ENCODE measurements at regions not wholly inside any gene's neighbourhood (a gene's known extent, or its start where the extent isn't known, plus 50 kb on each side); places are given as distances from the start of the nearest gene placed in this dataset.

GRCh38 chr11:11038782-11039181 is 180.9 kb upstream of the ZBED5 start:
- DNase-seq = no peak

- DNase-seq = no peak
Measured at GRCh38 chr11:11038352-11038751, 180.5 kb upstream of the ZBED5 start.

- DNase-seq = peak; percentile 79
Measured at GRCh38 chr11:11036848-11037732, 179.2 kb upstream of the ZBED5 start.

- DNase-seq = no peak
Measured at GRCh38 chr11:11036185-11036847, 178.5 kb upstream of the ZBED5 start.

- no peak for DNase-seq
Measured at GRCh38 chr11:11035331-11035730, 177.5 kb upstream of the ZBED5 start.

- DNase-seq = no peak
Measured at GRCh38 chr11:11034476-11034875, 176.6 kb upstream of the ZBED5 start.

- DNase-seq = no peak
Measured at GRCh38 chr11:11032066-11032465, 174.2 kb upstream of the ZBED5 start.

- no peak for DNase-seq
Measured at GRCh38 chr11:11029027-11029426, 171.2 kb upstream of the ZBED5 start.

GRCh38 chr11:11028017-11028692 is 170.3 kb upstream of the ZBED5 start:
- DNase-seq = peak; percentile 78

- DNase-seq = no peak
Measured at GRCh38 chr11:11027288-11027687, 169.4 kb upstream of the ZBED5 start.

- DNase-seq = peak; percentile 67
Measured at GRCh38 chr11:11025087-11025486, 167.2 kb upstream of the ZBED5 start.

- DNase-seq = peak; percentile 54
Measured at GRCh38 chr11:11022125-11022730, 164.4 kb upstream of the ZBED5 start.

- peak; percentile 26 for DNase-seq
Measured at GRCh38 chr11:11021563-11021962, 163.7 kb upstream of the ZBED5 start.

- DNase-seq = no peak
Measured at GRCh38 chr11:11020747-11021149, 162.9 kb upstream of the ZBED5 start.

- no peak for DNase-seq
Measured at GRCh38 chr11:11020219-11020726, 162.4 kb upstream of the ZBED5 start.

- no peak for DNase-seq
Measured at GRCh38 chr11:11016943-11017342, 159.1 kb upstream of the ZBED5 start.

GRCh38 chr11:11016068-11016467 is 158.2 kb upstream of the ZBED5 start:
- no peak for DNase-seq

- no peak for DNase-seq
Measured at GRCh38 chr11:11011617-11012016, 153.8 kb upstream of the ZBED5 start.

- DNase-seq = peak; percentile 40
Measured at GRCh38 chr11:11010624-11011127, 152.8 kb upstream of the ZBED5 start.

GRCh38 chr11:11009179-11009578 is 151.3 kb upstream of the ZBED5 start:
- DNase-seq = no peak

- DNase-seq = no peak
Measured at GRCh38 chr11:11004069-11004468, 146.2 kb upstream of the ZBED5 start.

GRCh38 chr11:11003226-11003625 is 145.4 kb upstream of the ZBED5 start:
- DNase-seq = no peak

Data from dermis blood vessel endothelial cell (primary cell).